ENCODE measurements at regions not wholly inside any gene's neighbourhood (a gene's known extent, or its start where the extent isn't known, plus 50 kb on each side); places are given as distances from the start of the nearest gene placed in this dataset.

DNA sequence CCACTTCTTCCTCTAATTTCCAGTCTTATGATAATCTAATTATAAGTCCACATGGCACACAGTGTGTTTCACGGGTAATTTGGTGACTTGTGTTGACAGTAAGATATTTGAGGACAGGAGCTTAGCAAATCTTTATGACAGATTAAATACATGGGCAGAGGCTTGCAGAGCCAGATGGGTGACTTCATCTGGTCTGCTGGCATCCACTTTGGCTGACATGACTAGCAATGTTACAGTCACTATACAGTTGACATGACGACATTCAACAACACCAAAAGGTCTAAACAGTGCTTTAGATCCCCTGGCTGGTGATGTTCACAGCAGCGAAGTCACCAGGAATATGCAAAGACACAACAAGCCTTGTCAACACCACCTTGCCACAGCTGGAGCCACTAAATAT, 147.2 kb downstream of the ETS2 start:
- no peak for DNase-seq

- DNase-seq = no peak
Measured at GRCh38 chr21:38951095-38951730, 145.5 kb downstream of the ETS2 start.

GRCh38 chr21:38950435-38951094, 144.8 kb downstream of the ETS2 start:
- no peak for DNase-seq

- no peak for DNase-seq
Measured at GRCh38 chr21:38949070-38949380, 143.3 kb downstream of the ETS2 start.

GRCh38 chr21:38948377-38949069, 142.8 kb downstream of the ETS2 start:
- DNase-seq = no peak

DNA sequence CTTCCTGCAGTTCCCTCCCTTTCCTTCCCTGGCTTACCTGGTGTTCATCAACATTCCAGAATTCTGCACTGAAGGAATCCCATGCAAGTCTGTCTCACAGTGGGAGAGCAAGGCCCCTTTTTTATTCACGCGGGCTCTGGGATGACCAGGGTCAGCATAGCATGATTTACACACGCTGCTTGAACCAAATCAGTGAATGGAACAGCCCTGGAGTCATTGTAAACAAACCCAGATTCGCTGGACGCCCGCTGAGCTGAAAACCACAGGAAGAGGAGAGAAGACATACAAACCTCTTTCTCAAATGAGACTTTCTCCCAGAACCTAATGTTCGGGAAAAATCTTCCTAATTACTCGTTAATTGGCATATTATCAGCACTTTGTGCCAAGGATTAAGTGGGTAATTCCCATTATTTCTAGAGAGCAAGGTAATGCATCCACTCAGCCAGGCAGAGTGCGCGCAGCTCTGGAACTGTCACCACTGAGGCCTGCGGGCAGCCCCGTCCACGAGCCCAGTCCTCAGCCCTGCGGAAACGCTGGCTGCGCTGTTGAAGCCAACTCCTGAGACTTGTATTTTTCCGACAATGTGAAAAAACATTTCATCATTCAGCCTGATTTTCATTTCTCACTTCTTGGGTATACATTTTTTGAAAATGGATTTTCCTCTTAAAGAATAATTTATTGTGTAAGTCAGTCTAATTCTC, 140.0 kb downstream of the ETS2 start:
- DNase-seq = no peak

DNA sequence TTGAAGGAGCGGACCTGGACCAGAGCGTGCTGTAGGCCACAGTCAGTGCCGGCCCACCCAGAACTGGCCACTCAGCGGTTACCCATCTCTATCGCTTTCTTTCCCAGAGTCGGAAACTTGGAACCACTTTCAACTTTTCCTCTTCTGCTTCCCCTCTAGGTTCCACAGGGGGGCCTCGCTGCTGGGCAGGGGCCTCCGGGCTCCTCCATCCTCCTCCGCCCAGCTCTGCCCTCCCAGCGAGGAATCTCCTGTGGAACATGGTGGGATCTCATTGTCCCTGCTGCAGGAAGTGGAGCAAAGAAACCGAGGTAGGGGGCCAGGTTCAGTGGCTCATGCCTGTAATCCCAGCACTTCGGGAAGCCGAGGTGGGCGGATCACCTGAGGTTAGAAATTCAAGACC, 139.2 kb downstream of the ETS2 start:
- DNase-seq = no peak

GRCh38 chr21:38944402-38944801, 138.7 kb downstream of the ETS2 start:
- no peak for DNase-seq

DNA sequence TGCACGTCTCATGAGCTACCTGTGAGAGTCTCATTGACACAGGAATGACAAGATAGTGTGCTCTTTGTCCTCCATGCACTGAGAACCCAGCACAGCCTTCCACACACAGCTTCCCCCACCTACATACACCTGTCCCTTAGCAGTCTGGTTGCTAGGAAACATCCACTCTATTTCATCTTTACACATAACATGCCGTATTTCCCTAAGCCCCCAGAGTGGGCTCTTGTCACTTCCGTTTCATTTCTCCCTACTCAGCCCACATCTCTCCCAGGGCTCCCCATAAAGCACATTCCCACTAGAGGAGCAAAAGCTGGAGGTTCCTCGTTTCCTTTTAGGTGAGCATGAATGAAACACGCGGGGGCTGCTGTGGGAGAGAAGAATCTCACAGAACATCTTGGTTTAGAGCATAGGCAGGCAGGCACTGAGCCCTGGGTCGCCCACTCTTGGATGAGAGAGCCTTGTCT, 137.1 kb downstream of the ETS2 start:
- DNase-seq = no peak

DNA sequence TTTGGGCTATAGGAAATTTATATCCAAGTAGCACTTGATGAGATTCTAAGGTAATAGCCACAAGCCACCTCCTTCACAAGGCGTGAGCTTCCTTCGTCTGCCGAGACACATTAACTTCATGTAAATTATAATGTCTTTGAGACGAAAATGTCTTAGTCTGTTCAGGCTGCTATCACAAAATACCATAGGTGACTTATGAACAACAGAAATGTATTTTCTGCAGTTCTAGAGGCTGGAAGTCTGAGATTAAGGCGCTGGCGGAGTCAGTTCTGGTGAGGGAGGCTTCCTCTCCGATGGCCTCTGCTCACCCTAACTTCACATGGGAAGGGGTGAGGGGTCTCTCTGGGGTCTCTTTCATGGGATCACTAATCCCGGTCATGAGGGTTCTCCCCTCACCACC, 133.0 kb downstream of the ETS2 start:
- no peak for DNase-seq

- DNase-seq = no peak
Measured at GRCh38 chr21:38938343-38938742, 132.6 kb downstream of the ETS2 start.

GRCh38 chr21:38937844-38938243, 132.1 kb downstream of the ETS2 start:
- DNase-seq = no peak

DNA sequence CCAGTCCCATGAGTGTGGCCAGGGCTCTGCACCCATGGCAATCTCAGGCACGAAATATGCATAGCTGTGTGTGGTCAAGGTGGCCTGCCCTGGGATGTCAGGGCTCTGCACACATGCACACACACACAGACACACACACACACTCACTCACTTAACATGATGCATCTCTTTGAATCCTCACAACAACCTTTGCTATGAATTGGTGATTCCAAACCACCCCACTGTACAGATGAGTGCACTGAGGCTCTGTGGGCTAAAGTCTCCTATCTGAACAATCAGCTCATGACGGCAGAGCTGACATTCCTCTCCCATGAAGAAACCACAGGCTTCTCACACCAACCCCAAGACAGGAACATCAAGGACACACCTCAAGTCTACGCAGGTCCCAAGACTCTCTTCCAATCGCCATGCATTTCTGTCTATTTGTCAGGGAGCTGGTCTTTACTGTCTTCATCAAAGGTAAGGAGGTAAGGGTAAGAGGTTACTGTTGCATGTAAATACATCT, 131.6 kb downstream of the ETS2 start:
- no peak for DNase-seq

GRCh38 chr21:38936240-38936639, 130.5 kb downstream of the ETS2 start:
- no peak for DNase-seq

- DNase-seq = no peak
Measured at GRCh38 chr21:38933731-38934130, 128.0 kb downstream of the ETS2 start.

DNA sequence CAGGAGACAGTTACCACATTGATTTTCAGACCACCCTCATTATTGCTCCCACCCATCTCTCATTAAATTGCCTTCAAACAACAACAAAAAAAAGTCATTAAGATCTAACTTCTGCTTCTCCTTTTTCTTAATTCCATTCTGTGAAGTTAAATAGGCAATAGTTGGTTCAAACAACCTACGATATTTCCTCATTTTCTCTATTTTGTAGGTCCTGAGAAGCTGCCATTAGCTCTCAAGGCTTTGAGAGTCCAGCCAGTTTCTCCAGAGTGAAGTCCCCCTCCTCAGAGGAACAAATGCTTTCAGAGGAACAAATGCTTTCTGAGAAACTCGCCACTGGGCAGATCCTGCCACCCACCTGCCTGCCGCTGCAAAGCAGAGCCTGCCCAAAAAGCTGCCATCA, 125.6 kb downstream of the ETS2 start:
- DNase-seq = no peak

DNA sequence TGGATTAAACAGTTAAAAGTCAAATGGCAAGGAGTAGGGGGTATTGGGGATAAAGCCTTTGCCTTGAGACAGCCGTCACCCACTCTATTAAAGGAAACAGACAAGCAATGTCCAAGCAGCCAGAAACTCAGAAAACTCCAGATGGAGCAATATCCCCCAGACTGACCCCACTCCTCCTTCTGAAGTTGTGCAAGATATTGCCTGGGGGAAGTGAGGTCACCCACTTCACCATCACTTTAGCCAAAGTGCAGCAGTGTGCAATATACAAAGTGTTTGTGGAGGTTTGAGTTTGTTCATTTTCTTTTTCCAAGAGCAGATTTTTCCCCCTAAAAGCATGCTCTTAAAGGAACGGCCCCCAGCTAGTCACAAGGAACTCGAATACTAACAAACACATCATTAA, 125.1 kb downstream of the ETS2 start:
- no peak for DNase-seq

DNA sequence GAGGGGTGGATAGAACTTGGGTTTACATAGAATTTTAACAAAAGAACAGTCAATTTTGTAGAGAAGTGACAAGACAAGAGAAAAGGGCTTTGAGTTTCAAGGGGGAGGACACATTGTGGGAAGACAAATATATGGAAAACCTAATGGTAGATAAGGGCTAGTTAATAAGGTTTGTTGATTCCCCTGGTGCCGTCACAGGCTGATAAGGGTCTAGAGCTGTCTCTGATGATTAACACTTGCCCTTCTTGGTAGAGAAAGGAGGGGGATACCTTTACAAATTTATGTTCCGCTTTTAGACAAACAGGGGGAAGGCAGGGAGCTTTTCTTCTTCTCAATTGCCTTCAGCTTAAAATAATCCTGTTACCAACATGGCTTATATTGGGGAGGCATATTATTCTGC, 124.3 kb downstream of the ETS2 start:
- no peak for DNase-seq

- no peak for DNase-seq
Measured at GRCh38 chr21:38929652-38930051, 123.9 kb downstream of the ETS2 start.

DNA sequence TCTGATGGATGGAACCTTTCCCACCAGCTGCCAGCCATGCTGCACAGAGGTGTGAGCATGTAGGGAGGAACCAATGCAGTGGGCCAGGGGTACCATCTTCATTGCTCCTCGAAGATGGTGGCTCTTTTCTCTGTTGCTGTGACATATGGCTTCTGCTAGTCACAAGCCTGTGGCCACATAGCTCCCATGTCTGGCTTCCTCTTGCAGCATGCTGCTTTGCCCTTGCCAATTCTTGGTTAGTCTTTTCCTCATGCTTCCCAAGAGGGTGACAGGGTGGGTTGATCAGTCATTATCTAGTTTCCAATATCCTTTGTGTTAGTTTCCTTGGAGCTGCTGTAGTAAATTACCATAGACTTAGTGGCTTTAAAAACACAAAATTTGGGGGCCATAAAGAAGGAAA, 123.4 kb downstream of the ETS2 start:
- DNase-seq = no peak

- no peak for DNase-seq
Measured at GRCh38 chr21:38927776-38928175, 122.0 kb downstream of the ETS2 start.

- no peak for DNase-seq
Measured at GRCh38 chr21:38925923-38926322, 120.2 kb downstream of the ETS2 start.

DNA sequence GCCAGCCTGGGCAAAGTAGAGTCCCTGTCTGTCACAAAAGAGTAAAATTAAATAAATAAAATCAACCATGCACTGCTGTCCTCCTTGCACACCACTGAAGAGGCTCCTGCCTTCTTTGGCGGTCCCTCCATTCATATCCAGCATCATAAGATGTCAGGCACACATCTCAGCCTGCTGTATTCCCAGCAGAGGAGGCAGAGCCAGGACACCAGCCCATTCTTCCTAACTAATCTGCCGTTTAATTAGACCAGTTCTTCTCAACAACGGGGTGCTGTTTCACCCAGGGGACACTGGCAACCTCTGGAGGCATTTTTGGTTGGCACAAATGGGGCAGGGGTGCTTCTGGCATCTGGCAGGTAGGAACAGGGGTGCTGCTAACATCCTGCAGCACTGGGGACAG, 119.7 kb downstream of the ETS2 start:
- no peak for DNase-seq

DNA sequence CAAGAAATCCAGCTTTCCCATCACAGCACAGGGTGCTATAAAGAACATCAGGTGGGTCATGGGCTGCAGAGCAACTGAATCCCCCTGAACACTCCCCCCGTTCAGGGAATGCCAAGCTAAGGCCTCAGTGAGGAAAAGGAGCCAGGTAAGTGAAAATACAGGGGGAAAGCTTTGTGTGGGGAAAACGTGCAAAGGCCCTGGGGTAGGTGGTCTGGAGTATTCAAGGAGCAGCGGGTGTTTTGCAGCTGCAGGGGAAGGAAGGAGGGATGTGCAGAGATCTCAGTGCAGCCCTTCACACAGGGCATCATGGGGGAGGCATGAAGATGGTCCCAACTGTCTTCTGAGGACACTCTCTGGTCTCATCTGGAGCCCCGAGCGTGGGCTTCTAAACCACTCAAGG, 119.2 kb downstream of the ETS2 start:
- no peak for DNase-seq

Data from activated CD8-positive, alpha-beta memory T cell treated with anti-CD3 and anti-CD28 coated beads, Interleukin-2, amount 50 U/mL, for 48 hours (primary cell).